Activated CD8-positive, alpha-beta T cell treated with anti-CD3 and anti-CD28 coated beads for 36 hours (primary cell): ENCODE measurements at regions not wholly inside any gene's neighbourhood (a gene's known extent, or its start where the extent isn't known, plus 50 kb on each side); places are given as distances from the start of the nearest gene placed in this dataset.

Experiments
- ATAC-seq: fragments of 200-7000 bp; cut with Tn5 transposase; one replicate; pipeline ENCODE4 v1.10.0; 2021; ENCODE audit warnings: mild to moderate bottlenecking, moderate library complexity
- CTCF ChIA-PET: fragments of 350-600 bp; sonication (Branson Sonifier 250); formaldehyde crosslinking; loops from one replicate; lab custom pipeline; 2021; ENCODE audit warnings: antibody characterized with exemption; lab: Charles Lee
- POLR2A ChIA-PET: fragments of 350-600 bp; sonication (Branson Sonifier 250); formaldehyde crosslinking; loops from one replicate; lab custom pipeline; 2021; ENCODE audit warnings: antibody characterized with exemption; lab: Charles Lee
- DNase-seq: peaks from one replicate; pipeline ENCODE4 v3.0.0-alpha.2; 2020
- H3K27ac Mint-ChIP-seq: one replicate; pipeline ENCODE4 v1.8.0; 2021; ENCODE audit warnings: mild to moderate bottlenecking, mixed read lengths
- H3K27me3 Mint-ChIP-seq: one replicate; pipeline ENCODE4 v1.8.0; 2021; ENCODE audit warnings: mixed read lengths
- H3K36me3 Mint-ChIP-seq: one replicate; pipeline ENCODE4 v1.8.0; 2021; ENCODE audit warnings: low read depth, mixed read lengths
- H3K4me1 Mint-ChIP-seq: one replicate; pipeline ENCODE4 v1.8.0; 2021; ENCODE audit warnings: low read depth, mixed read lengths
- H3K4me3 Mint-ChIP-seq: one replicate; pipeline ENCODE4 v1.8.0; 2021; ENCODE audit warnings: mild to moderate bottlenecking, moderate library complexity, mixed read lengths
- H3K9me3 Mint-ChIP-seq: one replicate; pipeline ENCODE4 v1.8.0; 2021; ENCODE audit warnings: mixed read lengths
- CTCF ChIP-seq: fragments of 200-600 bp; IDR thresholded peaks from one replicate; pipeline ENCODE4 v1.8.0; 2022; ENCODE audit warnings: antibody characterized with exemption, mild to moderate bottlenecking
- intact Hi-C: fragments of 100-400 bp; cut with micrococcal nuclease; formaldehyde crosslinking; loops from one replicate; pipeline ENCODE4 v1.10.0; 2022

DNA sequence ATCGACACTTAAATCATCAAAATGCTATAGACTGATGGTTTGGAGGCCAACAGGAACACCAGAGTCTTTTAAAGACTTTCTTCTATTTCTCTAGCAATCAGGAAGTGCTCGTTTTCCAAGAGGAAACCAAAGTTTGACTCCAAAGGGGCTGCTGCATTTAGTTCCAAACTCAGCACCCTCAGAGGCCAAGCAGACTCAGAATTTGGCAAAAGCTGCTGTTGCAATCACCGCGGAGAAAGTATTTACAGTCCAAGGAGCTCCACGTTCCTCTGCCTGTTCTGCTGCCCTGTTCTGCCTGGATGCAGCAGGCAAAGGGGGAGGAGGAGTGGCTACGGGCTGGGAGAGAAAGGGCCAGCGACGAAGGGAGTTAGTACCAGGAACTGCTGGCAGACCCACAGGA lies 325.1 kb downstream of the BCL11B start:
- ATAC-seq = no peak
- no peak for TF ChIP-seq CTCF
- no peaks in the 10 kb centered on the region for H3K36me3 Mint-ChIP-seq
- no peak overlapping the region for H3K27ac Mint-ChIP-seq
- intact Hi-C loops = no loop called here
- POLR2A ChIA-PET = interaction anchor here (1.2 kb wide), 1 partner anchor 18 kb away, joined by 4 read pairs; no protein-coding TSS in a partner anchor
- H3K4me1 Mint-ChIP-seq = peaks cover 14% of the 10 kb centered on the region
- no peaks in the 10 kb centered on the region for H3K27me3 Mint-ChIP-seq
- CTCF ChIA-PET = no interaction called here
- no peak for DNase-seq
- no peak overlapping the region for H3K4me3 Mint-ChIP-seq
- H3K9me3 Mint-ChIP-seq = no peaks in the 10 kb centered on the region

DNA sequence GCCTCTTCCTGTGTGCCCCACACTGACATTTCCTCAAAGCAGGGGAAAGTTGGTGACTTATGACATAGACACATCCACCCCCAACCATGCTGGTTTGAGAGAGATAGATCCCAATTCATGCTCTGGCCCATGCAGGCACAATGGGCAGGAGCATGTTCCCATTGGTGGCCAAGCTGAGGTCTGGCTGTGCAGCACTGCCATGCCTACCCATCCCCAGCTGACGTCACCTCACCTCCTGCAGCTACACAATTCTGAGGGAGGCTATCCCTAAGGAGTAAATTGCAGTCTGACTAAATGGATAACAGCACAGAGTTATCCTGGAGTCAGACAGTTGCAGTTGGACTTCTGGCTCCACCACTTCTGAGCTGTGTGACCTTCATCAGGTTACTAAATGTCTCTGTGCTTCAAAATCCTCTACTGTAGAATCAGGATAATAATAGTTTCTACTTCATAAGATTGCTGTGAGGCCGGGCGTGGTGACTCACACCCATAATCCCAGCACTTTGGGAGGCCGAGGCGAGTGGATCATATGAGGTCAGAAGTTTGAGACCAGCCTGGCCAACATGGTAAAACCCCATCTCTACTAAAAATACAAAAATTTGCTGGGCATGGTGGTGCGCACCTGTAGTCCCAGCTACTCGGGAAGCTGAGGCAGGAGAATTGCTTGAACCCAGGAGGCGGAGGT lies 323.9 kb downstream of the BCL11B start:
- intact Hi-C loops = no loop called here
- ChIA-PET CTCF (no interaction called here), POLR2A (no interaction called here)
- H3K27ac Mint-ChIP-seq = no peak overlapping the region
- TF ChIP-seq CTCF = no peak
- H3K27me3 Mint-ChIP-seq = no peaks in the 10 kb centered on the region
- ATAC-seq (no peak), DNase-seq (no peak)
- no peak overlapping the region for H3K4me3 Mint-ChIP-seq
- no peaks in the 10 kb centered on the region for H3K36me3 Mint-ChIP-seq
- peaks cover 19% of the 10 kb centered on the region for H3K4me1 Mint-ChIP-seq
- H3K9me3 Mint-ChIP-seq = no peaks in the 10 kb centered on the region

DNA sequence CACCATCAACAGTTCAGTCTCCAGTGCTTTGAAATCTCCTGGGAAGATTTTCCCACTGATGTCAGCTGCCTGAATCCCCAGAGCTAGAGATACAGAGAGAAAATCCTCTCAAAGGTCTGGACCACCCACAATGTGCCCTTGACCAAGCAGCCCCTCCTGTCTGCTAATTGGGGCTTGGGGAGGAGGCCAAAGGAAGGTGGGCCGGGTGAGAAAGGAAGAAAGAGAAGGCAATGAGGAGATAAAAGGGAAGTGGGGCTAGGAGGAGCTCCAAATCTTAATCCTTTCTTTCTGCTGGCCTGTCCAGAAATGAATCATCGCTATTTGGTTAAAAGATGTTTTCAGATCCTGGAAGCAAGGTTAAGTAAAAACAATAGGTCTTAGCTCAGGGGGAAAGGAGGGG lies 322.9 kb downstream of the BCL11B start:
- no peak for DNase-seq
- H3K27ac Mint-ChIP-seq = no peak overlapping the region
- ChIA-PET CTCF (interaction anchor here (0.6 kb wide), 1 partner anchor 754 kb away, joined by 3 read pairs; no protein-coding TSS in a partner anchor), POLR2A (interaction anchor here (1.2 kb wide), 1 partner anchor 13 kb away, joined by 4 read pairs; no protein-coding TSS in a partner anchor)
- no peaks in the 10 kb centered on the region for H3K27me3 Mint-ChIP-seq
- no peak overlapping the region for H3K4me3 Mint-ChIP-seq
- intact Hi-C loops = no loop called here
- H3K36me3 Mint-ChIP-seq = no peaks in the 10 kb centered on the region
- H3K9me3 Mint-ChIP-seq = no peaks in the 10 kb centered on the region
- ATAC-seq = no peak
- peaks cover 19% of the 10 kb centered on the region for H3K4me1 Mint-ChIP-seq
- no peak for TF ChIP-seq CTCF

DNA sequence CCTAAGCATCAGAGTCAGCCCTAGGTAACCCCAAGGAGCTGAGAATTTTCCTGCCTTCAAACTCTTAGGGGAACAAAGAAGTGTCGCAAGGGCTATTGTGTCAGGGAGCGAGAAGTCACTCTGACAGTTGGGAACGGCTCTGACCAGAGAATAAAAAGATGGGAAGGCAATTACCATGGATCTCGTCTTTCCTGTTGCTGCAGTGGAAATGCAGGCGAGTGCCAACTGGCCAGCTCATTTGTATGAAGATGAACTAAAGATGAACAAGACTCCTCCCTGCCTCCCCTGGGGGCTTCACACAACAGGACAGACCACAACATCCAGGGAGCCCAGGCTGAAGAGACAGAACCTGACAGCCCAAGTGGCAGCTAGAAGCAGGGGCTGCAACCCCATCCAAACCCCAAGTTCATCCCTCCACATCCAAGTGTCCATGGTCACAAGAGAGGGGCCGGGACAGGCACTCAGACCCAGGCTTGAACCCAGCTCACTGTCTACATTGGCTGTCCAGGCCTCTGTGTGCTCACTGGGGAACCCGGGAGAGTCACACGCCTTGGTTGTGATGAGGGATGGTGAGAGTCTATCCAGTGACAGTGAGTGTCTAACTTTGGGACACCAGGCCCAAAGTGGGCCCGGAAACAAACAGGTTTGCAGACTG lies 322.4 kb downstream of the BCL11B start:
- Mint-ChIP-seq H3K36me3 (no peaks in the 10 kb centered on the region), H3K27ac (no peak overlapping the region), H3K4me1 (peaks cover 19% of the 10 kb centered on the region), H3K4me3 (no peak overlapping the region), H3K9me3 (no peaks in the 10 kb centered on the region), H3K27me3 (no peaks in the 10 kb centered on the region)
- intact Hi-C loops = no loop called here
- POLR2A ChIA-PET = interaction anchor here (1.2 kb wide), 2 partner anchors 14 to 16 kb away, joined by 3 to 4 read pairs; no protein-coding TSS in a partner anchor
- no peak for ATAC-seq
- CTCF ChIA-PET = no interaction called here
- no peak for TF ChIP-seq CTCF
- no peak for DNase-seq

GRCh38 chr14:98950353-98950895 lies 321.6 kb downstream of the BCL11B start:
- no peaks in the 10 kb centered on the region for H3K27me3 Mint-ChIP-seq
- H3K4me1 Mint-ChIP-seq = peaks cover 19% of the 10 kb centered on the region
- no peaks in the 10 kb centered on the region for H3K9me3 Mint-ChIP-seq
- TF ChIP-seq CTCF = no peak
- ChIA-PET CTCF (no interaction called here), POLR2A (interaction anchor here (1.2 kb wide), 1 partner anchor 17 kb away, joined by 3 read pairs; no protein-coding TSS in a partner anchor)
- ATAC-seq (no peak), DNase-seq (no peak)
- H3K36me3 Mint-ChIP-seq = no peaks in the 10 kb centered on the region
- intact Hi-C loops = no loop called here
- H3K27ac Mint-ChIP-seq = no peak overlapping the region
- no peak overlapping the region for H3K4me3 Mint-ChIP-seq
